GM12878 (cell line): ENCODE measurements at regions not wholly inside any gene's neighbourhood (a gene's known extent, or its start where the extent isn't known, plus 50 kb on each side); places are given as distances from the start of the nearest gene placed in this dataset.
"Not testable (repeated sequence)": the region's sequence is repeated elsewhere in the genome, so short reads cannot be mapped to it uniquely, and the experiment has no call there.

Source experiments
- ATAC-seq: fragments of 200-7000 bp; cut with Tn5 transposase; 3 replicates; pipeline ENCODE4 v1.9.1; 2020; ENCODE audit warnings: mild to moderate bottlenecking, moderate library complexity
- BruUV-seq: library from RNA; stranded (reverse); fragments of 400-500 nt; replicated peaks from 2 replicates; lab custom pipeline; 2021; lab: Mats Ljungman, UMichigan
- CTCF ChIA-PET: fragments of 300-600 bp; sonication (Branson Sonifier 250); formaldehyde crosslinking; extraction: SDS; loops from one replicate; lab custom pipeline; 2021; ENCODE audit warnings: inconsistent platforms; lab: Yijun Ruan, JAX
- POLR2A ChIA-PET: fragments of 350-600 bp; formaldehyde crosslinking; extraction: SDS; loops from one replicate; lab custom pipeline; 2021; ENCODE audit warnings: inconsistent platforms; lab: Charles Lee
- RAD21 ChIA-PET: fragments of 300-600 bp; sonication (Branson Sonifier 250); formaldehyde crosslinking; loops from one replicate; lab custom pipeline; 2023; ENCODE audit warnings: antibody characterized with exemption; ENCODE audit not compliant: unreplicated experiment; lab: Charles Lee
- SMC1A ChIA-PET: fragments of 300-600 bp; sonication (Branson Sonifier 250); formaldehyde crosslinking; loops from one replicate; lab custom pipeline; 2023; ENCODE audit not compliant: unreplicated experiment, uncharacterized antibody; lab: Charles Lee
- DNase-seq: peaks from one replicate; pipeline ENCODE4 v3.0.0-alpha.2; 2011; ENCODE audit warnings: low read depth, low spot score
- FAIRE-seq: peaks from 3 replicates; lab custom pipeline; 2011; peaks lifted over from hg19 to GRCh38; lab: Jason Lieb, UNC
- H2AFZ ChIP-seq: 2 replicates; pipeline ENCODE4 v1.6.0; 2011; ENCODE audit warnings: low read depth, low read length, control low read depth; ENCODE audit not compliant: control insufficient read depth
- H3K27ac ChIP-seq: 2 replicates; pipeline ENCODE4 v1.5.1; 2011; ENCODE audit warnings: control low read depth; ENCODE audit not compliant: control insufficient read depth, insufficient read depth
- H3K27me3 ChIP-seq, 2 experiments: replicated peaks in 1 of 2; 2 replicates each; pipeline versions ENCODE4 v1.6.0 to v1.6.1; 2011; ENCODE audit warnings: low read length in 1 of 2; ENCODE audit not compliant: control insufficient read depth in 2 of 2, insufficient read depth in 2 of 2
- H3K36me3 ChIP-seq, 2 experiments: 2 replicates each; pipeline ENCODE4 v1.5.1; 2011; ENCODE audit warnings: low read length in 1 of 2; ENCODE audit not compliant: control insufficient read depth in 2 of 2, insufficient read depth in 2 of 2
- H3K4me1 ChIP-seq: 2 replicates; pipeline ENCODE4 v1.6.1; 2011; ENCODE audit warnings: mild to moderate bottlenecking, low read length, moderate library complexity, mixed read lengths; ENCODE audit not compliant: control insufficient read depth, insufficient read depth
- H3K4me2 ChIP-seq: 2 replicates; pipeline ENCODE4 v1.6.0; 2011; ENCODE audit warnings: control low read depth; ENCODE audit not compliant: control insufficient read depth, insufficient read depth
- H3K4me3 ChIP-seq: fragments of 200-600 bp; sonication (generic); 2 replicates; pipeline ENCODE4 v1.5.1; 2016
- H3K79me2 ChIP-seq: 2 replicates; pipeline ENCODE4 v1.6.0; 2011; ENCODE audit warnings: low read length; ENCODE audit not compliant: control insufficient read depth, insufficient read depth
- H3K9ac ChIP-seq: 2 replicates; pipeline ENCODE4 v1.8.0; 2011; ENCODE audit warnings: low read length, control low read depth, mixed read lengths; ENCODE audit not compliant: control insufficient read depth, insufficient read depth
- H3K9me3 ChIP-seq: replicated peaks from 3 replicates; pipeline ENCODE4 v1.5.1; 2011; ENCODE audit warnings: mild to moderate bottlenecking, low read length; ENCODE audit not compliant: control insufficient read depth, insufficient read depth
- H4K20me1 ChIP-seq: 2 replicates; pipeline ENCODE4 v1.6.0; 2011; ENCODE audit not compliant: control insufficient read depth, insufficient read depth
- ATF3 ChIP-seq: IDR thresholded peaks from 2 replicates; pipeline ENCODE4 v1.6.1; 2011; ENCODE audit warnings: low read depth, mild to moderate bottlenecking, low read length, moderate library complexity, borderline replicate concordance; ENCODE audit errors: extremely low read depth
- CTCF ChIP-seq, 3 experiments: IDR thresholded peaks in 2 of 3; conservative IDR thresholded peaks in 1 of 3; 2 replicates each; pipeline ENCODE4 v1.5.1; 2011; ENCODE audit warnings: low read depth in 3 of 3, low read length in 3 of 3, mild to moderate bottlenecking in 3 of 3, control low read depth in 2 of 3, moderate library complexity in 2 of 3, inconsistent platforms in 1 of 3, mixed read lengths in 1 of 3; ENCODE audit not compliant: control insufficient read depth in 2 of 3, insufficient read depth in 1 of 3; ENCODE audit errors: extremely low read depth in 1 of 3
- POU2F2 ChIP-seq: IDR thresholded peaks from 3 replicates; pipeline ENCODE4 v1.6.1; 2011; ENCODE audit warnings: low read depth, mild to moderate bottlenecking, low read length, borderline replicate concordance
- RAD21 ChIP-seq: IDR thresholded peaks from 2 replicates; pipeline ENCODE4 v1.6.1; 2011; ENCODE audit warnings: mild to moderate bottlenecking, low read depth, low read length, moderate library complexity; ENCODE audit not compliant: insufficient read depth
- RB1 ChIP-seq: fragments of 450-650 bp; formaldehyde crosslinking; IDR thresholded peaks from 2 replicates; pipeline ENCODE4 v1.6.1; 2017; ENCODE audit warnings: mild to moderate bottlenecking, borderline replicate concordance
- SMC3 ChIP-seq: IDR thresholded peaks from 2 replicates; pipeline ENCODE4 v1.6.1; 2011; ENCODE audit warnings: low read length, improper control_type of control experiment, borderline replicate concordance
- YY1 ChIP-seq: IDR thresholded peaks from 2 replicates; pipeline ENCODE4 v1.6.1; 2011; ENCODE audit warnings: low read depth, mild to moderate bottlenecking, low read length
- WGBS: methylation state at CpG from one replicate; pipeline ENCODE4 v1.1.6; 2016; ENCODE audit warnings: low lambda C conversion rate; ENCODE audit not compliant: insufficient replicate concordance, insufficient coverage; ENCODE audit errors: missing lambda C conversion rate; 5-methylcytosine and 5-hydroxymethylcytosine counted together
- in situ Hi-C: fragments of 300-500 bp; cut with MboI; formaldehyde crosslinking; loops from 9 replicates; pipeline ENCODE4 v1.14.3; 2018; ENCODE audit warnings: mixed read lengths
- intact Hi-C: fragments of 100-400 bp; cut with micrococcal nuclease; formaldehyde crosslinking; loops from one replicate; pipeline ENCODE4 v1.14.2; 2022; ENCODE audit not compliant: unreplicated experiment
- TF ChIP-seq, protein P1 (sequence below): fragments of 450-650 bp; IDR thresholded peaks from 2 replicates; pipeline ENCODE4 v1.6.1; 2017; ENCODE audit warnings: mild to moderate bottlenecking, moderate library complexity

DNA sequence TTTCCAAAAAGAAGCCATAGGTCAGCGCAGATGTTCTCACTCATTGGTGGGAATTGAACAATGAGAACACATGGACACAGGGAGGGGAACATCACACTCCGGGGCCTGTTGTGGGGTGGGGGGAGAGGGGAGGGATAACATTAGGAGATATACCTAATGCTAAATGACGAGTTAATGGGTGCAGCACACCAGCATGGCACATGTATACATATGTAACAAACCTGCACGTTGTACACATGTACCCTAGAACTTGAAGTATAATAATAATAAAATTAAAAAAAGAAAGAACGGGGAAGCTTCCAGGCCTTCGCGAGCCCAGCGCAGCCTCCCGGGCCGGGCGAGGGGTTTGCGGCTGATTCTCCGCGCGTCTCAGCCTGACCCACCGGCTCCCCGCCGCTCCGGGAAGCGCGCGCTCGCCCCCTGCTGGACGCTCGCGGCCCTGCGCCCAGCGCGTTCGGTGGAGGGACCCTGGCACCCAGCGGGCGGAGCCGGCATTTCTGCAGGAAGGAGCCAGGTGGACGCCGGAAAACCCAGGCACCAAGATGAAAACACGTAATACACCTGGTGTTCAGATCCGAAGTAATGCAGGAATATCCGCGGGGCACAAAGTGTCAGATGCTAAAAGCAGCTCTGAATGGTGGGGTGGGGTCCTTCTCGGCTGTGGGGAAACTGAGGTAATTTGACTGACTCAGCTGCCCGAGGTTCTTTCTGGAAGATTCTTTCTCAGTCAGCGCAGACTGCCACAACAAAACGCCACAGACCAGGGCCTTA lies 67.1 kb upstream of the PPP1R26 start:
- CTCF ChIA-PET: interaction anchor here (0.7 to 1.1 kb wide), 3 partner anchors 27 to 197 kb away, joined by 3 read pairs; no protein-coding TSS in a partner anchor
- intact Hi-C loops (loop anchor here (5.0 kb wide), 2 partner anchors 325 to 965 kb away; partner anchors contain the start of gene OLFM1), in situ Hi-C loops (loop anchor here (5.0 kb wide), 1 partner anchor 325 kb away; the partner anchor contains the start of gene OLFM1)
- H3K4me1 ChIP-seq, BruUV-seq, H3K4me2 ChIP-seq, H3K36me3 ChIP-seq, RAD21 ChIA-PET, H3K9ac ChIP-seq, H3K79me2 ChIP-seq, POLR2A ChIA-PET, SMC1A ChIA-PET, H2AFZ ChIP-seq, H3K27ac ChIP-seq, DNase-seq, H4K20me1 ChIP-seq, H3K4me3 ChIP-seq, H3K27me3 ChIP-seq, H3K9me3 ChIP-seq: not testable (repeated sequence)
- TF ChIP-seq POU2F2: 0 out of 3 replicates have a peak, but pooled peaks have one; percentile 24
- TF ChIP-seq ATF3: peak; percentile 30; the same call in 1 of the 2 replicates
- TF ChIP-seq, protein P1, sequence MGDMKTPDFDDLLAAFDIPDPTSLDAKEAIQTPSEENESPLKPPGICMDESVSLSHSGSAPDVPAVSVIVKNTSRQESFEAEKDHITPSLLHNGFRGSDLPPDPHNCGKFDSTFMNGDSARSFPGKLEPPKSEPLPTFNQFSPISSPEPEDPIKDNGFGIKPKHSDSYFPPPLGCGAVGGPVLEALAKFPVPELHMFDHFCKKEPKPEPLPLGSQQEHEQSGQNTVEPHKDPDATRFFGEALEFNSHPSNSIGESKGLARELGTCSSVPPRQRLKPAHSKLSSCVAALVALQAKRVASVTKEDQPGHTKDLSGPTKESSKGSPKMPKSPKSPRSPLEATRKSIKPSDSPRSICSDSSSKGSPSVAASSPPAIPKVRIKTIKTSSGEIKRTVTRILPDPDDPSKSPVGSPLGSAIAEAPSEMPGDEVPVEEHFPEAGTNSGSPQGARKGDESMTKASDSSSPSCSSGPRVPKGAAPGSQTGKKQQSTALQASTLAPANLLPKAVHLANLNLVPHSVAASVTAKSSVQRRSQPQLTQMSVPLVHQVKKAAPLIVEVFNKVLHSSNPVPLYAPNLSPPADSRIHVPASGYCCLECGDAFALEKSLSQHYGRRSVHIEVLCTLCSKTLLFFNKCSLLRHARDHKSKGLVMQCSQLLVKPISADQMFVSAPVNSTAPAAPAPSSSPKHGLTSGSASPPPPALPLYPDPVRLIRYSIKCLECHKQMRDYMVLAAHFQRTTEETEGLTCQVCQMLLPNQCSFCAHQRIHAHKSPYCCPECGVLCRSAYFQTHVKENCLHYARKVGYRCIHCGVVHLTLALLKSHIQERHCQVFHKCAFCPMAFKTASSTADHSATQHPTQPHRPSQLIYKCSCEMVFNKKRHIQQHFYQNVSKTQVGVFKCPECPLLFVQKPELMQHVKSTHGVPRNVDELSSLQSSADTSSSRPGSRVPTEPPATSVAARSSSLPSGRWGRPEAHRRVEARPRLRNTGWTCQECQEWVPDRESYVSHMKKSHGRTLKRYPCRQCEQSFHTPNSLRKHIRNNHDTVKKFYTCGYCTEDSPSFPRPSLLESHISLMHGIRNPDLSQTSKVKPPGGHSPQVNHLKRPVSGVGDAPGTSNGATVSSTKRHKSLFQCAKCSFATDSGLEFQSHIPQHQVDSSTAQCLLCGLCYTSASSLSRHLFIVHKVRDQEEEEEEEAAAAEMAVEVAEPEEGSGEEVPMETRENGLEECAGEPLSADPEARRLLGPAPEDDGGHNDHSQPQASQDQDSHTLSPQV: 0 out of 2 replicates have a peak, but pooled peaks have one; percentile 56
- TF ChIP-seq YY1: peak; percentile 54
- TF ChIP-seq RAD21: peak; percentile 84
- peak; percentile 95 to 97 (median 97) for TF ChIP-seq CTCF (IDR thresholded peaks at IDR 0.05 in 2 of 3, conservative IDR thresholded peaks at IDR 0.05 in 1 of 3; ENCODE audit: control insufficient read depth in 2 of 3, extremely low read depth in 1 of 3, insufficient read depth in 1 of 3, low read depth in 3 of 3, low read length in 3 of 3)
- TF ChIP-seq RB1: 0 out of 2 replicates have a peak, but pooled peaks have one; percentile 47
- TF ChIP-seq SMC3: peak; percentile 74
- WGBS: 8% methylated on average over 42 of the region's 43 CpGs
- FAIRE-seq: peak; percentile 69
- ATAC-seq: peak; percentile 99
